H1 (cell line): ENCODE measurements at regions not wholly inside any gene's neighbourhood (a gene's known extent, or its start where the extent isn't known, plus 50 kb on each side); places are given as distances from the start of the nearest gene placed in this dataset.

Experiments used
- CTCF ChIA-PET: fragments of 300-600 bp; sonication (Branson Sonifier 250); formaldehyde crosslinking; loops from one replicate; lab custom pipeline; 2021; ENCODE audit not compliant: partially characterized antibody; lab: Charles Lee
- POLR2A ChIA-PET: fragments of 300-600 bp; sonication (Branson Sonifier 250); formaldehyde crosslinking; loops from one replicate; lab custom pipeline; 2021; ENCODE audit warnings: inconsistent platforms; ENCODE audit not compliant: partially characterized antibody; lab: Charles Lee
- DNase-seq, 2 experiments: peaks; one replicate each; pipeline versions ENCODE4 v3.0.0 to v3.0.0-alpha.2; 2010 to 2022; ENCODE audit warnings: low spot score in 2 of 2, low read depth in 1 of 2, mixed read lengths in 1 of 2
- FAIRE-seq: peaks from 2 replicates; lab custom pipeline; 2011; peaks lifted over from hg19 to GRCh38; lab: Jason Lieb, UNC
- H2AFZ ChIP-seq: 2 replicates; pipeline ENCODE4 v1.8.1; 2012; ENCODE audit warnings: low read length, inconsistent platforms
- H2AK5ac ChIP-seq: 2 replicates; pipeline ENCODE4 v1.6.1; 2013; ENCODE audit warnings: low read depth, low read length
- H2BK120ac ChIP-seq: replicated peaks from 2 replicates; pipeline ENCODE3; 2013; ENCODE audit warnings: low read depth, low read length, inconsistent platforms
- H2BK12ac ChIP-seq: 2 replicates; pipeline ENCODE4 v1.6.1; 2013; ENCODE audit warnings: low read depth, low read length
- H2BK15ac ChIP-seq: 2 replicates; pipeline ENCODE4 v1.6.1; 2013; ENCODE audit warnings: low read length
- H2BK20ac ChIP-seq: 2 replicates; pipeline ENCODE4 v1.6.1; 2013; ENCODE audit warnings: low read length
- H2BK5ac ChIP-seq: 2 replicates; pipeline ENCODE4 v1.6.1; 2013; ENCODE audit warnings: low read depth, low read length
- H3K14ac ChIP-seq: 2 replicates; pipeline ENCODE4 v1.6.1; 2013; ENCODE audit warnings: inconsistent platforms; ENCODE audit not compliant: insufficient read length
- H3K18ac ChIP-seq: 2 replicates; pipeline ENCODE4 v1.6.1; 2013; ENCODE audit warnings: low read length; ENCODE audit errors: extremely low read depth
- H3K23ac ChIP-seq: 2 replicates; pipeline ENCODE4 v1.6.1; 2013; ENCODE audit warnings: inconsistent platforms; ENCODE audit not compliant: insufficient read length
- H3K23me2 ChIP-seq: 2 replicates; pipeline ENCODE4 v1.6.1; 2013; ENCODE audit warnings: low read depth, low read length
- H3K27ac ChIP-seq: 2 replicates; pipeline ENCODE4 v1.6.1; 2011; ENCODE audit warnings: low read depth, low read length, inconsistent platforms
- H3K27me3 ChIP-seq, 4 experiments: replicated peaks in 1 of 4; 1 replicate in 1 of 4; 2 replicates in 3 of 4; pipeline versions ENCODE4 v1.6.1 to v1.8.1; 2011 to 2013; ENCODE audit warnings: low read length in 3 of 4, mild to moderate bottlenecking in 3 of 4, inconsistent platforms in 2 of 4, mixed read lengths in 2 of 4, moderate library complexity in 1 of 4; ENCODE audit not compliant: control insufficient read depth in 3 of 4, insufficient read depth in 3 of 4; ENCODE audit errors: extremely low read depth in 1 of 4
- H3K36me3 ChIP-seq, 4 experiments: 2 replicates each; pipeline versions ENCODE4 v1.6.1 to v1.8.1; 2011 to 2013; ENCODE audit warnings: mild to moderate bottlenecking in 4 of 4, low read length in 3 of 4, moderate library complexity in 2 of 4, control low read depth in 1 of 4, inconsistent platforms in 1 of 4; ENCODE audit not compliant: insufficient read depth in 4 of 4, control insufficient read depth in 2 of 4
- H3K4ac ChIP-seq: replicated peaks from 2 replicates; pipeline ENCODE3; 2013; ENCODE audit warnings: low read length, low read depth, mixed read lengths, inconsistent platforms; ENCODE audit not compliant: insufficient read length
- H3K4me1 ChIP-seq, 4 experiments: replicated peaks in 1 of 4; 1 replicate in 1 of 4; 2 replicates in 3 of 4; pipeline versions ENCODE4 v1.6.1 to v1.8.1; 2011 to 2013; ENCODE audit warnings: low read length in 3 of 4, inconsistent platforms in 2 of 4, mixed read lengths in 1 of 4; ENCODE audit not compliant: insufficient read depth in 4 of 4, control insufficient read depth in 3 of 4
- H3K4me2 ChIP-seq, 2 experiments: 2 replicates each; pipeline versions ENCODE4 v1.6.1 to v1.8.1; 2011 to 2013; ENCODE audit warnings: low read depth in 2 of 2, low read length in 2 of 2, control low read depth in 1 of 2, inconsistent platforms in 1 of 2, mild to moderate bottlenecking in 1 of 2; ENCODE audit not compliant: insufficient read depth in 1 of 2
- H3K4me3 ChIP-seq, 4 experiments: fragments of 200-600, 300-600 bp in 1 of 4; sonication (generic), shearing (Covaris generic), sonication (Bioruptor Twin) in 1 of 4; 2 replicates each; pipeline versions ENCODE4 v1.5.1 to v1.8.1; 2011 to 2016; ENCODE audit warnings: low read length in 4 of 4, low read depth in 3 of 4, control low read depth in 2 of 4, inconsistent platforms in 2 of 4, mild to moderate bottlenecking in 2 of 4, mixed read lengths in 1 of 4, moderate library complexity in 1 of 4; ENCODE audit not compliant: insufficient read depth in 2 of 4; ENCODE audit errors: extremely low read depth in 1 of 4
- H3K56ac ChIP-seq: replicated peaks from 2 replicates; pipeline ENCODE3; 2013; ENCODE audit warnings: low read depth, mild to moderate bottlenecking, mixed read lengths, low read length, inconsistent platforms; ENCODE audit not compliant: insufficient read length
- H3K79me1 ChIP-seq: 2 replicates; pipeline ENCODE4 v1.6.1; 2013; ENCODE audit warnings: low read depth, low read length, control low read depth
- H3K79me2 ChIP-seq, 2 experiments: 2 replicates each; pipeline versions ENCODE4 v1.6.1 to v1.8.1; 2012 to 2013; ENCODE audit warnings: low read length in 2 of 2, mild to moderate bottlenecking in 2 of 2, inconsistent platforms in 1 of 2; ENCODE audit not compliant: insufficient read depth in 2 of 2, control insufficient read depth in 1 of 2
- H3K9ac ChIP-seq, 4 experiments: replicated peaks in 1 of 4; 1 replicate in 1 of 4; 2 replicates in 3 of 4; pipeline versions ENCODE4 v1.6.1 to v1.8.1; 2011 to 2013; ENCODE audit warnings: low read depth in 3 of 4, low read length in 3 of 4, control low read depth in 2 of 4, mild to moderate bottlenecking in 2 of 4, moderate library complexity in 2 of 4, inconsistent platforms in 1 of 4; ENCODE audit errors: extremely low read depth in 1 of 4
- H3K9me3 ChIP-seq, 2 experiments: 2 replicates each; pipeline versions ENCODE4 v1.6.1 to v1.8.1; 2012 to 2013; ENCODE audit warnings: mild to moderate bottlenecking in 2 of 2, moderate library complexity in 2 of 2, control low read depth in 1 of 2, inconsistent platforms in 1 of 2, low read depth in 1 of 2, low read length in 1 of 2, mixed read lengths in 1 of 2; ENCODE audit not compliant: insufficient read depth in 2 of 2
- H4K20me1 ChIP-seq, 2 experiments: replicated peaks in 1 of 2; 2 replicates each; pipeline versions ENCODE3 to v1.8.1; 2011 to 2013; ENCODE audit warnings: inconsistent platforms in 2 of 2, low read length in 2 of 2, mild to moderate bottlenecking in 1 of 2; ENCODE audit not compliant: insufficient read depth in 2 of 2, control insufficient read depth in 1 of 2
- H4K5ac ChIP-seq: 2 replicates; pipeline ENCODE4 v1.6.1; 2013; ENCODE audit warnings: low read length, low read depth, mixed read lengths, inconsistent platforms; ENCODE audit not compliant: insufficient read length
- H4K8ac ChIP-seq: 2 replicates; pipeline ENCODE4 v1.8.0; 2013; ENCODE audit warnings: mild to moderate bottlenecking, moderate library complexity, low read length, inconsistent platforms; ENCODE audit not compliant: insufficient read depth; ENCODE audit errors: extremely low read depth
- H4K91ac ChIP-seq: replicated peaks from 2 replicates; pipeline ENCODE3; 2013; ENCODE audit warnings: low read length, mixed read lengths, inconsistent platforms; ENCODE audit not compliant: insufficient read length
- ATF3 ChIP-seq: IDR thresholded peaks from 2 replicates; pipeline ENCODE4 v1.6.1; 2011; ENCODE audit warnings: low read depth, mild to moderate bottlenecking, low read length; ENCODE audit not compliant: insufficient read depth
- BACH1 ChIP-seq: IDR thresholded peaks from 2 replicates; pipeline ENCODE4 v1.6.1; 2012; ENCODE audit warnings: low read length, improper control_type of control experiment
- BCL11A ChIP-seq, 2 experiments: IDR thresholded peaks; one replicate each; pipeline ENCODE4 v1.6.1; 2011; ENCODE audit warnings: low read depth in 2 of 2, low read length in 2 of 2, mild to moderate bottlenecking in 2 of 2
- CREB1 ChIP-seq: IDR thresholded peaks from 2 replicates; pipeline ENCODE4 v1.6.1; 2012; ENCODE audit warnings: inconsistent platforms
- GABPA ChIP-seq: IDR thresholded peaks from 2 replicates; pipeline ENCODE4 v1.6.1; 2011; ENCODE audit warnings: mild to moderate bottlenecking, low read length, moderate library complexity, borderline replicate concordance; ENCODE audit not compliant: insufficient read depth
- GTF2F1 ChIP-seq: IDR thresholded peaks from 2 replicates; pipeline ENCODE4 v1.6.1; 2012; ENCODE audit warnings: low read depth, low read length, improper control_type of control experiment, borderline replicate concordance
- HDAC2 ChIP-seq, 2 experiments: fragments of 300-600 bp in 1 of 2; sonication (generic) in 1 of 2; IDR thresholded peaks; 2 replicates each; pipeline ENCODE4 v1.6.1; 2011 to 2012; ENCODE audit warnings: low read depth in 2 of 2, low read length in 2 of 2, mild to moderate bottlenecking in 2 of 2, moderate library complexity in 2 of 2, borderline replicate concordance in 1 of 2, inconsistent platforms in 1 of 2
- JUND ChIP-seq: IDR thresholded peaks from 2 replicates; pipeline ENCODE4 v1.6.1; 2011; ENCODE audit warnings: mild to moderate bottlenecking, improper control_type of control experiment, low read length
- NANOG ChIP-seq: IDR thresholded peaks from 2 replicates; pipeline ENCODE4 v1.6.1; 2011; ENCODE audit warnings: low read length, low read depth, mild to moderate bottlenecking, inconsistent platforms; ENCODE audit not compliant: insufficient read depth, poor library complexity, severe bottlenecking
- NRF1 ChIP-seq: IDR thresholded peaks from 2 replicates; pipeline ENCODE4 v1.6.1; 2011; ENCODE audit warnings: mild to moderate bottlenecking, low read depth, low read length, improper control_type of control experiment
- POLR2A ChIP-seq, 2 experiments: IDR thresholded peaks; 1 replicate in 1 of 2; 2 replicates in 1 of 2; pipeline ENCODE4 v1.6.1; 2011; ENCODE audit warnings: low read depth in 2 of 2, low read length in 2 of 2, mild to moderate bottlenecking in 2 of 2; ENCODE audit errors: control extremely low read depth in 1 of 2
- POU5F1 ChIP-seq: IDR thresholded peaks from 2 replicates; pipeline ENCODE4 v1.6.1; 2011; ENCODE audit warnings: low read depth, mild to moderate bottlenecking, low read length, moderate library complexity
- RXRA ChIP-seq: IDR thresholded peaks from 2 replicates; pipeline ENCODE4 v1.6.1; 2011; ENCODE audit warnings: low read depth, mild to moderate bottlenecking, low read length, moderate library complexity; ENCODE audit not compliant: insufficient read depth
- SIRT6 ChIP-seq: IDR thresholded peaks from one replicate; pipeline ENCODE4 v1.7.1; 2012; ENCODE audit warnings: low read length, inconsistent platforms
- SP2 ChIP-seq: IDR thresholded peaks from 2 replicates; pipeline ENCODE4 v1.6.1; 2012; ENCODE audit warnings: mild to moderate bottlenecking, low read length, inconsistent platforms
- SUZ12 ChIP-seq: fragments of 200-600 bp; sonication (generic); IDR thresholded peaks from 2 replicates; pipeline ENCODE4 v1.6.1; 2012; ENCODE audit warnings: mild to moderate bottlenecking, inconsistent platforms, low read length, moderate library complexity, mixed read lengths
- WGBS, 2 experiments: shearing (Covaris generic) in 1 of 2; methylation state at CpG; one replicate each; pipeline versions ENCODE4 v1.1.6 to v1.1.7; 2013 to 2015; ENCODE audit warnings: low lambda C conversion rate in 2 of 2, mixed read lengths in 2 of 2, inconsistent platforms in 1 of 2, low coverage in 1 of 2, missing lambda C conversion rate in 1 of 2; ENCODE audit not compliant: insufficient replicate concordance in 2 of 2, insufficient coverage in 1 of 2, insufficient read length in 1 of 2; ENCODE audit errors: extremely low coverage in 1 of 2, missing lambda C conversion rate in 1 of 2; 5-methylcytosine and 5-hydroxymethylcytosine counted together

GRCh38 chr4:66016240-66016639 lies 346.0 kb upstream of the EPHA5 start:
- H2BK15ac ChIP-seq: no peak overlapping the region
- no peak overlapping the region for H3K56ac ChIP-seq
- FAIRE-seq: no peak
- H3K4ac ChIP-seq: no peak overlapping the region
- WGBS, 2 experiments: 88% methylated on average over 1 of the region's 1 CpG; no CpG with 5 or more reads in 1 of the 2 experiments
- no peak overlapping the region for H3K18ac ChIP-seq
- H3K23me2 ChIP-seq: no peaks in the 10 kb centered on the region
- no peak overlapping the region for H3K14ac ChIP-seq
- H4K8ac ChIP-seq: no peak overlapping the region
- peaks cover 0 to 2% of the 10 kb centered on the region in 2 experiments for H4K20me1 ChIP-seq
- no peaks in the 10 kb centered on the region for H3K79me1 ChIP-seq
- no peak overlapping the region for H2BK20ac ChIP-seq
- H3K4me2 ChIP-seq: no peak overlapping the region
- no peak overlapping the region for H2BK120ac ChIP-seq
- no peaks in the 10 kb centered on the region for H3K79me2 ChIP-seq
- no peak overlapping the region for H3K23ac ChIP-seq
- peaks cover 1 to 9% (median 8%) of the 10 kb centered on the region in 4 experiments; a peak in 6 of 7 replicates for H3K4me1 ChIP-seq
- H4K91ac ChIP-seq: no peak overlapping the region
- no peak overlapping the region for H4K5ac ChIP-seq
- no peak overlapping the region for H3K27ac ChIP-seq
- no peak overlapping the region for H3K4me3 ChIP-seq
- H3K9me3 ChIP-seq: peaks cover 3 to 9% of the 10 kb centered on the region in 2 experiments; a peak in 1 of 4 replicates
- no peak overlapping the region for H2AK5ac ChIP-seq
- no peak overlapping the region for H3K9ac ChIP-seq
- no peak overlapping the region for H2BK5ac ChIP-seq
- no peak overlapping the region for H2AFZ ChIP-seq
- ChIA-PET POLR2A (no interaction called here), CTCF (no interaction called here)
- no peaks in the 10 kb centered on the region for H3K36me3 ChIP-seq
- no peak for DNase-seq
- no peak overlapping the region for H2BK12ac ChIP-seq
- no peaks in the 10 kb centered on the region for H3K27me3 ChIP-seq
- no peak for TF ChIP-seq SIRT6
- TF ChIP-seq POLR2A (IDR thresholded peaks at IDR 0.05; ENCODE audit: control extremely low read depth in 1 of 2, low read depth in 2 of 2, low read length in 2 of 2): no peak
- no peak for TF ChIP-seq SUZ12
- no peak for TF ChIP-seq SP2
- no peak for TF ChIP-seq POU5F1
- TF ChIP-seq NANOG: no peak
- TF ChIP-seq JUND: no peak
- TF ChIP-seq BACH1: no peak
- no peak for TF ChIP-seq BCL11A (IDR thresholded peaks at IDR 0.05; ENCODE audit: low read depth in 2 of 2, low read length in 2 of 2)
- TF ChIP-seq ATF3: no peak
- TF ChIP-seq GTF2F1: no peak
- no peak for TF ChIP-seq NRF1
- no peak for TF ChIP-seq CREB1
- TF ChIP-seq GABPA: no peak
- no peak for TF ChIP-seq RXRA
- TF ChIP-seq HDAC2 (IDR thresholded peaks at IDR 0.05; ENCODE audit: borderline replicate concordance in 1 of 2, low read depth in 2 of 2, low read length in 2 of 2): no peak
